CD8-positive, alpha-beta memory T cell (primary cell): ENCODE measurements at regions not wholly inside any gene's neighbourhood (a gene's known extent, or its start where the extent isn't known, plus 50 kb on each side); places are given as distances from the start of the nearest gene placed in this dataset.

Experiments used
- CTCF ChIA-PET: fragments of 350-600 bp; sonication (Branson Sonifier 250); formaldehyde crosslinking; loops from one replicate; lab custom pipeline; 2021; ENCODE audit warnings: antibody characterized with exemption; lab: Charles Lee
- POLR2A ChIA-PET: fragments of 350-600 bp; sonication (Branson Sonifier 250); formaldehyde crosslinking; loops from one replicate; lab custom pipeline; 2021; ENCODE audit warnings: antibody characterized with exemption; lab: Charles Lee
- DNase-seq, 5 donors: peaks; one replicate each; pipeline versions ENCODE4 v3.0.0 to v3.0.0-alpha.2; 2020 to 2022; ENCODE audit warnings: mixed read lengths in 1 of 5
- H3K27ac ChIP-seq: one replicate; pipeline ENCODE4 v1.7.0; 2013; ENCODE audit warnings: low read depth, mild to moderate bottlenecking, low read length, moderate library complexity
- H3K27me3 ChIP-seq: 2 replicates; pipeline ENCODE4 v1.7.0; 2013; ENCODE audit warnings: low read length, mild to moderate bottlenecking; ENCODE audit not compliant: insufficient read depth, poor library complexity, severe bottlenecking
- H3K36me3 ChIP-seq: 2 replicates; pipeline ENCODE4 v1.7.0; 2013; ENCODE audit warnings: mild to moderate bottlenecking, low read length, moderate library complexity; ENCODE audit not compliant: insufficient read depth
- H3K4me1 ChIP-seq: 2 replicates; pipeline ENCODE4 v1.7.0; 2013; ENCODE audit warnings: mild to moderate bottlenecking, low read length, moderate library complexity; ENCODE audit not compliant: insufficient read depth
- H3K4me3 ChIP-seq: 2 replicates; pipeline ENCODE4 v1.7.0; 2013; ENCODE audit warnings: mild to moderate bottlenecking, low read length
- H3K9me3 ChIP-seq: 2 replicates; pipeline ENCODE4 v1.7.0; 2013; ENCODE audit warnings: mild to moderate bottlenecking, low read length
- H3K27ac Mint-ChIP-seq, 8 donors: one replicate each; pipeline ENCODE4 v1.8.0; 2020 to 2021; ENCODE audit warnings: mixed read lengths in 8 of 8, mild to moderate bottlenecking in 6 of 8, inconsistent platforms in 3 of 8, moderate library complexity in 3 of 8
- H3K27me3 Mint-ChIP-seq, 2 donors: one replicate each; pipeline ENCODE4 v1.8.0; 2020 to 2021; ENCODE audit warnings: mixed read lengths in 2 of 2, mild to moderate bottlenecking in 1 of 2, moderate library complexity in 1 of 2
- H3K36me3 Mint-ChIP-seq, 3 donors: one replicate each; pipeline ENCODE4 v1.8.0; 2020 to 2021; ENCODE audit warnings: mixed read lengths in 3 of 3, inconsistent platforms in 1 of 3, mild to moderate bottlenecking in 1 of 3
- H3K4me1 Mint-ChIP-seq, 3 donors: one replicate each; pipeline ENCODE4 v1.8.0; 2020 to 2021; ENCODE audit warnings: mixed read lengths in 3 of 3, inconsistent platforms in 1 of 3, mild to moderate bottlenecking in 1 of 3
- H3K4me3 Mint-ChIP-seq, 7 donors: one replicate each; pipeline ENCODE4 v1.8.0; 2020 to 2021; ENCODE audit warnings: mixed read lengths in 7 of 7, mild to moderate bottlenecking in 6 of 7, moderate library complexity in 4 of 7, inconsistent platforms in 2 of 7
- H3K9me3 Mint-ChIP-seq, 5 donors: one replicate each; pipeline ENCODE4 v1.8.0; 2020 to 2022; ENCODE audit warnings: mixed read lengths in 5 of 5, mild to moderate bottlenecking in 3 of 5, moderate library complexity in 2 of 5, inconsistent platforms in 1 of 5

DNA sequence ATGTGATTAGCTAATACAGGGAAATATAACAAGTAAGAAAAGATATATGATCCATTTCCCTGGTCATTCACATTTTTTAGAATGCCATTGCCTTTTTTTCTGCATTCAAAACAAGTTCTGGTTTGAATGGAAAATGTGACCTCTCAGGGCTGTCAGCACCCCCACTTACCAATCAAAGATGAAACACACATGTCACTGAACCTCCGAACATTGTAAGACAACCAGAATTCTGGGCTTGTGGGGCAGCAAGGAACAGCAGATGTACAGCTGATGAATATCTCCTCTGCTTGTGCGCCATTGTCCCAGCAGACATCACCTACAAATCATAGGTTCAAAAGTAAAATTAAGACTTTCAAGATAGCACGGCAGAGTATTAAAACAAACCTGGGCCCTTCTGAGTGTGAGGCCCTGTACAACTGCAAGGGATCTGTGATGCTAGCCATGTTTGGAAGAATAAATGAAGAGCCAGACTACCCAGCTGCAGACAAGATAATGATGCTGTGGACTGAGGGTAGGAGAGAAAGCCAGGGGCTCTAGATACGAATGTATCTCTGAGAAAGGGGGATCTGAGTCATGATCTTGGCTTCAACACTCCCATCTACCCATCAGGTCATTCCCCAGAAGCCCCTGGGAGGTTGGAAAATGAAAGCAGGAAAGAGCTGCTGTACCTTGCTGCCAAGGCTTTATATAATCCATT, 108.7 kb upstream of the SERTAD2 start:
- no peak for DNase-seq
- no peaks in the 10 kb centered on the region for H3K9me3 ChIP-seq
- no peaks in the 10 kb centered on the region for H3K27me3 ChIP-seq
- H3K4me3 ChIP-seq = no peak overlapping the region
- Mint-ChIP-seq H3K36me3 (peaks cover 0 to 1% (median 0%) of the 10 kb centered on the region in 3 donors), H3K27ac (peak overlapping the region in 1 of 8 donors; percentile 47), H3K4me1 (peaks cover 9 to 12% (median 10%) of the 10 kb centered on the region in 3 donors), H3K9me3 (no peaks in the 10 kb centered on the region), H3K27me3 (no peaks in the 10 kb centered on the region), H3K4me3 (no peak overlapping the region)
- ChIA-PET POLR2A (interaction anchor here (1.2 to 3.5 kb wide), 2 partner anchors 11 to 109 kb away, joined by 4 to 17 read pairs; partner anchors contain the start of gene SERTAD2), CTCF (interaction anchor here (1.0 to 3.5 kb wide), 4 partner anchors 11 to 116 kb away, joined by 3 to 15 read pairs (median 9); partner anchors contain the start of gene SERTAD2)
- H3K36me3 ChIP-seq = no peaks in the 10 kb centered on the region
- no peak overlapping the region for H3K27ac ChIP-seq
- H3K4me1 ChIP-seq = peaks cover 4% of the 10 kb centered on the region

DNA sequence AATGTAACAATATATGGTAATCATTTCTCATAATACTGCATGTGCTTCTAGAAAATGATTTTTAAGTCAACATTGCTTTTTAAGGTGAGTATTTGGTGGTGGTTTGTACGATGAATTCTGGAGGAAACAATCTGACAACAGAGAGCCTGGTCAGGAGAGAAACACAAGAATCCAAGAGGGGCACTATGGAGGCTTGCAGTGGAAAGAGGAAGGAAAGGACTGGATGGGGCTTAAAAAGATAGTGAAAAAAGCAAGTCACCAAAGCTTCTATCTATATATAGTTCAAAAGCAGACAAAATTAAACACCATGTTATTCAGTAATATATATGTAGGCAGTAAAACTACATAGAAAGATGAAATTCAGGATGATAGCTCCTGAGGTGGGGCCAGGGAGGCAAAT, 109.4 kb upstream of the SERTAD2 start:
- no peaks in the 10 kb centered on the region for H3K9me3 Mint-ChIP-seq
- no peak for DNase-seq
- peaks cover 0 to 4% (median 0%) of the 10 kb centered on the region in 3 donors for H3K36me3 Mint-ChIP-seq
- no peaks in the 10 kb centered on the region for H3K27me3 Mint-ChIP-seq
- H3K27ac Mint-ChIP-seq = peak overlapping the region in 1 of 8 donors; percentile 95
- ChIA-PET POLR2A (interaction anchor here (3.5 kb wide), 1 partner anchor 12 kb away, joined by 17 read pairs; no protein-coding TSS in a partner anchor), CTCF (interaction anchor here (1.7 to 3.5 kb wide), 4 partner anchors 12 to 117 kb away, joined by 6 to 15 read pairs (median 6); partner anchors contain the start of gene SERTAD2)
- H3K27ac ChIP-seq = no peak overlapping the region
- no peaks in the 10 kb centered on the region for H3K9me3 ChIP-seq
- H3K4me1 ChIP-seq = peaks cover 4% of the 10 kb centered on the region
- no peak overlapping the region for H3K4me3 ChIP-seq
- no peaks in the 10 kb centered on the region for H3K27me3 ChIP-seq
- H3K4me1 Mint-ChIP-seq = peaks cover 11 to 15% (median 14%) of the 10 kb centered on the region in 3 donors
- no peak overlapping the region for H3K4me3 Mint-ChIP-seq
- no peaks in the 10 kb centered on the region for H3K36me3 ChIP-seq

DNA sequence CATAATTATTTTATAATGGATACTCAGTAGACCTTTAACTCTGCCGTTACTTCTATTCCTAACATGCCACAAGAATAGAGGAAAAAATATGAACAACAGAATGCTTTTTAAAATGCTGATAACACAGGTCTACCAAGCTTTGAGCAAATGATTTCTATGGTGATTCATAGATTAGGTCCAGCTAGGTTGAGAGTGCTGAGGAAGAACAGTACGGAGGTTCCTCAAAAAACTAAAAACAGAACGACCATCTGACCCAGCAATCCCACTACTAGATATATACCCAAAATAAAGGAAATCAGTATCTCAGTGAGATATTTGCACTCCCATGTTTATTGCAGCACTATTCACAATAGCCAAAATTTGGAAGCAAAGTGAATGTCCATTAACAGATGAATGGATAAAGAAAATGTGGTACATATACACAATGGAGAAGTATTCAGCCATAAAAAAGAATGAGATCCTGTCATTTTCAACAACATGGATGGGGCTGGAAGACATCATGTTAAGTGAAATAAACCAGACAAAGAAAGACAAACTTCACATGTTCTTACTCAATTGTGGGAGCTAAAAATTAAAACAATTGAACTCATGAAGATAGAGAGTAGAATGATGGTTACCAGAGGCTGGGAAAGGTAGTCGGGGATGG, 111.6 kb upstream of the SERTAD2 start:
- POLR2A ChIA-PET = no interaction called here
- Mint-ChIP-seq H3K4me1 (peaks cover 16 to 22% (median 21%) of the 10 kb centered on the region in 3 donors), H3K4me3 (peak overlapping the region in 1 of 7 donors; percentile 63), H3K27ac (peak overlapping the region; percentile 4 to 86 (median 34)), H3K36me3 (peaks cover 0 to 4% (median 0%) of the 10 kb centered on the region in 3 donors), H3K27me3 (no peaks in the 10 kb centered on the region), H3K9me3 (no peaks in the 10 kb centered on the region)
- no peak for DNase-seq
- Histone ChIP-seq H3K9me3 (no peaks in the 10 kb centered on the region), H3K27me3 (no peaks in the 10 kb centered on the region), H3K36me3 (no peaks in the 10 kb centered on the region), H3K27ac (no peak overlapping the region), H3K4me1 (peaks cover 10% of the 10 kb centered on the region), H3K4me3 (no peak overlapping the region)
- CTCF ChIA-PET = interaction anchor here (1.3 to 2.4 kb wide), 3 partner anchors 14 to 122 kb away, joined by 3 to 6 read pairs (median 4); no protein-coding TSS in a partner anchor

DNA sequence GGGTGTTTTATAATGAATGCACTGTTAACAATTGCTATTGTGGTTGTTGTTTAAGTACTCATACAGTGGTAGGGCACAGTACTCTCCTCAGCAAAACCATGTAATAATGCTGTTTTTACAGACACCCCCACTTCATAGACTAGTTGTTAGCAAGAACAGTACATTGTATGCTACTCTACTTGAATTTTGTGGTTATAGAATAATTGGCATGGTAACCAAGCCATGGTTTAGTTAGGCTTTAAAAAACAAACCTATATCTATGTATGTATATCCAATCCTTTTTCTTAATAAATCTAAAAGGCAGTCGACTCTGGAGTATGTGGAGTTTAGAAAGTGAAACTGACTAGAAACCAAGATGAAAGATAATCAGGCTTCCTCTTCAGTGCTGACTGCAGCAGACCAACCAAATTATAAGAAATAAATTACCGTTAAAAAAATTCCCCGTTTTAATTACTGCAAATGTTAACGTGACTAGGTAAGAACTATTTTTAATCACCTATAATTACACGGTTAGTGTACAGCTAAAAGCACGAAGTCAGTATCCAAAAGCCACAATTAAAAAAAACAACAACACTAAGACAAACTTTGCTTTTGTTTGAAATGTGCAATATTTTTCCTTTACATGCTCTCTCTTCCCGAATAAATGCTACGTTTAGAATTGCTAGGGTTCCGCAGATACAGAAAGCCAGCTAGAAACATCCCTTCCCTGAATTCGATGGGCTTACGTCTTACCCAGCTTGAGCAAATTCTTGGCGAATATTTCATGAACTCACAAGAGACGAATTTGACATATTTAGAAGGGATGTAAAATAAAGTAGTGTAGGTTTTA, 113.3 kb upstream of the SERTAD2 start:
- DNase-seq = peak in 2 of 5 donors; percentile 45 to 51
- Histone ChIP-seq H3K4me3 (peak overlapping the region; percentile 74), H3K9me3 (no peaks in the 10 kb centered on the region), H3K4me1 (peaks cover 10% of the 10 kb centered on the region), H3K27ac (peak overlapping the region; percentile 71), H3K27me3 (no peaks in the 10 kb centered on the region), H3K36me3 (no peaks in the 10 kb centered on the region)
- no peaks in the 10 kb centered on the region for H3K9me3 Mint-ChIP-seq
- peaks cover 16 to 22% (median 21%) of the 10 kb centered on the region in 3 donors for H3K4me1 Mint-ChIP-seq
- H3K27me3 Mint-ChIP-seq = no peaks in the 10 kb centered on the region
- H3K4me3 Mint-ChIP-seq = peak overlapping the region; percentile 87 to 95 (median 90)
- CTCF ChIA-PET = interaction anchor here (0.6 to 1.7 kb wide), 14 partner anchors 11 to 160 kb away, joined by 3 to 15 read pairs (median 5); partner anchors contain the start of gene SERTAD2
- POLR2A ChIA-PET = interaction anchor here (0.9 to 1.9 kb wide), 11 partner anchors 13 to 243 kb away, joined by 3 to 51 read pairs (median 3); partner anchors contain the start of genes AFTPH and SERTAD2
- H3K36me3 Mint-ChIP-seq = peaks cover 0 to 4% (median 0%) of the 10 kb centered on the region in 3 donors
- peak overlapping the region; percentile 58 to 97 (median 92) for H3K27ac Mint-ChIP-seq

DNA sequence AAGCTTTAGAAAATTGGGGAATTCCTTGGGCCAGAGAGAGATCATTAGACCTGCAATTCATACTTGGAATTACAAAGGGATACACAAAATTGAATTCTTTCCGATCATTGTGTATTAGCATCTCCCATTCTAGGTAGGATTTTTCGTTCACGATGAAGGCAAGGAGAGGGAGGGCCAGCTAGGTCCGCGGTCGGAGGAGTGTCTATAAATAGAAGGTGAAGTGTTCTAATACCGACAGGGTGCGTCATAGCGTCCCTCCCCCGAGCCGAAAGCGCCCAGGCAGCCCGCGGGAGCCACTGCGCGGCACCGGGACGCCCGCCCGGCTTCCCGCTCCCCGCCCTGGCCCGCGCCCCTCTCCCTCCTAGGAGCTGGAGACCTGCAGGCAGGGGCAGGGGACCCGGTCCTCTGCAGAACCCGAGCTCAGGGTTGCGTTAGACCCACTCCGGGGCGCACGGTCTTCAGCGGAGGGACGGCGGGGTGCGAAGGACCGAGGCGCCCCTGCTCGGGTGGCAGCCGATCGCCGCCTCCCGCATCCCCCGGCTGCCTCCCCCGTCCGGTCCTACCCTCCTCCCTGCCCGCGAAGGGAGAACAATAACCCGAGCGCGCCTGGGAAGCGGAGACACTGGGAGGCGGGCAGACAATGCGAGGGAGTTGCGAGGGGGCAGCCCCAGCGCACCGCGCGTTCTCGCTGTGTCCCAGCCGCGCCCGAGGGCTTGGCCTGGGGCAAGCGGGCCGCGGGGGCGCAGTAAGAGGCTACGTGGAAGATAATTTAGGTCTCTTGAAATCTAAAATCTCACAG, 114.2 kb upstream of the SERTAD2 start:
- DNase-seq = peak; percentile 57 to 87 (median 68)
- H3K36me3 Mint-ChIP-seq = peaks cover 0 to 4% (median 0%) of the 10 kb centered on the region in 3 donors
- ChIA-PET CTCF (interaction anchor here (0.6 to 1.7 kb wide), 14 partner anchors 10 to 161 kb away, joined by 3 to 15 read pairs (median 5); partner anchors contain the start of gene SERTAD2), POLR2A (interaction anchor here (0.6 to 1.9 kb wide), 14 partner anchors 8 to 244 kb away, joined by 3 to 51 read pairs (median 4); partner anchors contain the start of genes AFTPH and SERTAD2)
- no peaks in the 10 kb centered on the region for H3K9me3 ChIP-seq
- H3K36me3 ChIP-seq = no peaks in the 10 kb centered on the region
- peak overlapping the region; percentile 87 to 95 (median 90) for H3K4me3 Mint-ChIP-seq
- H3K27me3 Mint-ChIP-seq = no peaks in the 10 kb centered on the region
- peak overlapping the region; percentile 71 for H3K27ac ChIP-seq
- peaks cover 10% of the 10 kb centered on the region for H3K4me1 ChIP-seq
- peak overlapping the region; percentile 74 for H3K4me3 ChIP-seq
- H3K9me3 Mint-ChIP-seq = no peaks in the 10 kb centered on the region
- peak overlapping the region; percentile 58 to 97 (median 92) for H3K27ac Mint-ChIP-seq
- no peaks in the 10 kb centered on the region for H3K27me3 ChIP-seq
- peaks cover 16 to 22% (median 21%) of the 10 kb centered on the region in 3 donors for H3K4me1 Mint-ChIP-seq

DNA sequence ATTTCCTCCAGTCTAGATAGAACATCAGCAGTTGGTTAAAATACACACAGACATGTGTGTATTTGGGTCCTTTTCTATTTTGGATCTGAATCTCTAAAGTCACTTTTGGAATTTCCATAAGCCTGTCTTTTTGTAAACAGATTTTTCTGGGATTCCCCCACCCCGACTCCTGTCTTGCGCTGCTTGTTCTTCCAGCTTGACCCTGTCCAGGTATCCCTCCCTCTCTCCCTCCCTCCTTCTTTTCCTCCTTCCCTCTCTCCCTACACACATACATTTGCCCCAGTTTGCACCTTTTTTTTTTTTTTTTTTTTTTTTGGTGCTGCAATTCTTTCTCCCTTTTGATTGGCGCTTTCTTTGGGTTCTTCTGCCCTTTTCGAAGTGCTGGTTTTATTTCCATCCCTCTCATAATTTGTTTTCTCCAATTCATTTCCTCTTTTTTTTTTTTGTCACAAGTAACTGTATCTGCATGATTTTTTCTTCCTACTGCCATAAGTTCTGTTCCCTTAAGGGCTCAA, 114.8 kb upstream of the SERTAD2 start:
- peak overlapping the region in 7 of 8 donors; percentile 15 to 97 (median 75) for H3K27ac Mint-ChIP-seq
- H3K4me3 Mint-ChIP-seq = peak overlapping the region; percentile 78 to 95 (median 90)
- Histone ChIP-seq H3K4me3 (peak overlapping the region; percentile 74), H3K27me3 (no peaks in the 10 kb centered on the region), H3K36me3 (no peaks in the 10 kb centered on the region), H3K9me3 (no peaks in the 10 kb centered on the region), H3K4me1 (peaks cover 10% of the 10 kb centered on the region), H3K27ac (peak overlapping the region; percentile 71)
- peaks cover 0 to 4% (median 0%) of the 10 kb centered on the region in 3 donors for H3K36me3 Mint-ChIP-seq
- no peaks in the 10 kb centered on the region for H3K9me3 Mint-ChIP-seq
- POLR2A ChIA-PET = interaction anchor here (0.6 to 1.9 kb wide), 10 partner anchors 18 to 245 kb away, joined by 3 to 51 read pairs (median 4); partner anchors contain the start of genes AFTPH and SERTAD2
- no peak for DNase-seq
- H3K4me1 Mint-ChIP-seq = peaks cover 16 to 22% (median 21%) of the 10 kb centered on the region in 3 donors
- CTCF ChIA-PET = interaction anchor here (0.9 to 1.7 kb wide), 8 partner anchors 9 to 118 kb away, joined by 3 to 15 read pairs (median 5); no protein-coding TSS in a partner anchor
- H3K27me3 Mint-ChIP-seq = no peaks in the 10 kb centered on the region
